Esophagus muscularis mucosa (tissue), 4 donors: ENCODE measurements at regions not wholly inside any gene's neighbourhood (a gene's known extent, or its start where the extent isn't known, plus 50 kb on each side); places are given as distances from the start of the nearest gene placed in this dataset.

Experiments
- DNase-seq: peaks from one replicate; pipeline ENCODE4 v3.0.0-alpha.2; 2017; ENCODE audit errors: extremely low spot score
- H3K27ac ChIP-seq, 4 donors: fragments of 200-600 bp; sonication (generic); replicated peaks in 1 of 4; 1 replicate in 3 of 4; 2 replicates in 1 of 4; pipeline ENCODE4 v1.5.1; 2016 to 2019; ENCODE audit warnings: mild to moderate bottlenecking in 1 of 4
- H3K27me3 ChIP-seq, 4 donors: fragments of 200-600 bp; sonication (generic); one replicate each; pipeline versions ENCODE4 v1.5.1 to v1.6.0; 2016 to 2019
- H3K36me3 ChIP-seq, 4 donors: fragments of 200-600 bp; sonication (generic); one replicate each; pipeline ENCODE4 v1.5.1; 2016 to 2019
- H3K4me1 ChIP-seq, 4 donors: fragments of 200-600 bp; sonication (generic); one replicate each; pipeline ENCODE4 v1.5.1; 2016 to 2019
- H3K4me3 ChIP-seq, 4 donors: fragments of 200-600 bp; sonication (generic); 1 replicate in 2 of 4; 2 replicates in 2 of 4; pipeline ENCODE4 v1.5.1; 2016 to 2019; ENCODE audit warnings: mild to moderate bottlenecking in 4 of 4, moderate library complexity in 1 of 4
- H3K9me3 ChIP-seq, 4 donors: fragments of 200-600 bp; sonication (generic); 1 replicate in 3 of 4; 2 replicates in 1 of 4; pipeline ENCODE4 v1.5.1; 2016 to 2019
- EP300 ChIP-seq: sonication (generic); formaldehyde crosslinking; IDR thresholded peaks from one replicate; pipeline ENCODE4 v1.6.1; 2017; ENCODE audit warnings: antibody characterized with exemption
- POLR2A ChIP-seq: fragments of 450-650 bp; IDR thresholded peaks from one replicate; pipeline ENCODE4 v1.6.1; 2017; ENCODE audit warnings: antibody characterized with exemption, moderate library complexity, mild to moderate bottlenecking, low read depth
- POLR2AphosphoS5 ChIP-seq, 2 donors: sonication (generic); formaldehyde crosslinking; IDR thresholded peaks; one replicate each; pipeline ENCODE4 v1.6.1; 2017; ENCODE audit warnings: antibody characterized with exemption in 2 of 2
- WGBS: methylation state at CpG from one replicate; pipeline ENCODE4 v1.1.5; 2018; 5-methylcytosine and 5-hydroxymethylcytosine counted together
- intact Hi-C: fragments of 100-400 bp; cut with DNase I; formaldehyde crosslinking; loops from one replicate; pipeline ENCODE4 v1.15.1; 2023
- TF ChIP-seq, protein P1 (sequence below), 3 experiments: fragments of 200-600 bp in 2 of 3; fragments of 450-650 bp in 1 of 3; sonication (generic) in 2 of 3; IDR thresholded peaks; one replicate each; pipeline ENCODE4 v1.5.1; 2017 to 2019; ENCODE audit warnings: antibody characterized with exemption in 3 of 3, mild to moderate bottlenecking in 2 of 3, moderate library complexity in 1 of 3

DNA sequence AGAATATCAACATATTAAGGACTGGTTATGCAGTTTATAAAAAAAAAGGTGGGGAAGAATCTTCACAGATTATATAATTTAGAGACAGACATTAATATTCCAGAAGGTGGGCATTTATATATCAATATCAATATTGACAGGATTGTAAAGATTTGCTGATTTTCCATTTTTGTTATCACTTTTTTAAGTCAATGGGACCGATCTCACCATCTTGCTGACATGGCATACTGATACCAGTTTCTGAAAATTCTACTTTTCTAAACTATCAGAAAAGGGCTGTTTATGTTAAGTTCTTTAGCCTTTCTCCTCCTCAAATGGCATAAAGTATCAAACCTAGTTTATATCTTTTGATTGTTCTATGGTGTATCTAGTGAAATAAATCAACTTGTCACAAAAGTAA lies 344.1 kb upstream of the SOX5 start:
- no peak for DNase-seq
- H3K36me3 ChIP-seq, result no peaks in the 10 kb centered on the region
- intact Hi-C loops, result no loop called here
- no peaks in the 10 kb centered on the region for H3K27me3 ChIP-seq
- 95% methylated on average over 1 of the region's 1 CpG for WGBS
- TF ChIP-seq EP300, result no peak
- H3K27ac ChIP-seq, result no peak overlapping the region
- H3K4me3 ChIP-seq, result no peak overlapping the region
- no peaks in the 10 kb centered on the region for H3K4me1 ChIP-seq
- peaks cover 0 to 3% (median 0%) of the 10 kb centered on the region in 4 donors for H3K9me3 ChIP-seq

DNA sequence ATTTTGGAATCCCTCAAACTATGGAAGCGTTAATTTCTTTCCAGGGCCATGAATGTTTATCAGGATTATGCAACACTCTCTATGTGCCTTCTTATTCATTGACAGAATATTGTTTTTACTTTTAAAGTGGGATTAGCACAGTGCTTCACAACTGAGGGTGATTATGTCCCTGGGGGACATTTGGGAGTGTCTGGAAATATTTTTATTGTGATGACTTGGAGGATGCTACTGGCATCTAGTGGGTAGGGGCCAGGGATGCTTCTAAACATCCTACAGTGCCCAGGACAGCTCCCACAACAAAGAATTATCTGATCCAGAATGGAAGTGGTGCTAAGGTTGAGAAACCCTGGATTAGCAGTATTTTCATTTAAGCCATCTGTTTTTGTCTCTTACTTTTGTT lies 338.5 kb upstream of the SOX5 start:
- H3K27ac ChIP-seq, result no peak overlapping the region
- H3K4me3 ChIP-seq, result no peak overlapping the region
- no peak for TF ChIP-seq POLR2A
- TF ChIP-seq, protein P1, sequence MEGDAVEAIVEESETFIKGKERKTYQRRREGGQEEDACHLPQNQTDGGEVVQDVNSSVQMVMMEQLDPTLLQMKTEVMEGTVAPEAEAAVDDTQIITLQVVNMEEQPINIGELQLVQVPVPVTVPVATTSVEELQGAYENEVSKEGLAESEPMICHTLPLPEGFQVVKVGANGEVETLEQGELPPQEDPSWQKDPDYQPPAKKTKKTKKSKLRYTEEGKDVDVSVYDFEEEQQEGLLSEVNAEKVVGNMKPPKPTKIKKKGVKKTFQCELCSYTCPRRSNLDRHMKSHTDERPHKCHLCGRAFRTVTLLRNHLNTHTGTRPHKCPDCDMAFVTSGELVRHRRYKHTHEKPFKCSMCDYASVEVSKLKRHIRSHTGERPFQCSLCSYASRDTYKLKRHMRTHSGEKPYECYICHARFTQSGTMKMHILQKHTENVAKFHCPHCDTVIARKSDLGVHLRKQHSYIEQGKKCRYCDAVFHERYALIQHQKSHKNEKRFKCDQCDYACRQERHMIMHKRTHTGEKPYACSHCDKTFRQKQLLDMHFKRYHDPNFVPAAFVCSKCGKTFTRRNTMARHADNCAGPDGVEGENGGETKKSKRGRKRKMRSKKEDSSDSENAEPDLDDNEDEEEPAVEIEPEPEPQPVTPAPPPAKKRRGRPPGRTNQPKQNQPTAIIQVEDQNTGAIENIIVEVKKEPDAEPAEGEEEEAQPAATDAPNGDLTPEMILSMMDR (IDR thresholded peaks at IDR 0.05), result no peak
- TF ChIP-seq EP300, result no peak
- H3K9me3 ChIP-seq, result peaks cover 0 to 3% (median 0%) of the 10 kb centered on the region in 4 donors
- WGBS, result 95% methylated on average over 1 of the region's 1 CpG
- peaks cover 0 to 11% (median 3%) of the 10 kb centered on the region in 4 donors for H3K4me1 ChIP-seq
- intact Hi-C loops, result no loop called here
- no peak for DNase-seq
- H3K36me3 ChIP-seq, result no peaks in the 10 kb centered on the region
- no peaks in the 10 kb centered on the region for H3K27me3 ChIP-seq

DNA sequence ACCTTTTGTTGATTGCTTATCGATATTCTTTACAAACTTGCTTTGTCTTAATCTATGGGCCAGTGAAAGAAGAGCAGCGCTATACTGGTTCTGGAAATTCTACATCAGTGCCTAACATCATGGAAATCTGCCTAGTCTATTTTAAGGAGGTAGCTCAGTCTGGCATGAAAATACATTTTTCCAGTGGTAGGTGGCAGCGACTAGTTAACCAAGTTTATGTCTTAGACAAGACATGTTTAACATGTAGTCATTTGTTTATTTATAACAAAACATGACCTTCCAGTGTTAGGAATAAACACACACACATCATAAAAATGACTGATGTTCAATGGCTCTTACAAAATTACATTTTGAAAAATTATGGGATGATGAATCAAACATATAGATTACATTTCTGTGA lies 336.0 kb upstream of the SOX5 start:
- no peak for DNase-seq
- Histone ChIP-seq H3K27me3 (no peaks in the 10 kb centered on the region), H3K4me3 (no peak overlapping the region), H3K27ac (no peak overlapping the region), H3K9me3 (peaks cover 0 to 3% (median 0%) of the 10 kb centered on the region in 4 donors), H3K4me1 (peaks cover 0 to 11% (median 3%) of the 10 kb centered on the region in 4 donors), H3K36me3 (no peaks in the 10 kb centered on the region)
- TF ChIP-seq, protein P1 (IDR thresholded peaks at IDR 0.05), result no peak
- TF ChIP-seq POLR2A (no peak), EP300 (no peak), POLR2AphosphoS5 (IDR thresholded peaks at IDR 0.05) (no peak)
- intact Hi-C loops, result no loop called here
- 61% methylated on average over 3 of the region's 3 CpGs for WGBS

DNA sequence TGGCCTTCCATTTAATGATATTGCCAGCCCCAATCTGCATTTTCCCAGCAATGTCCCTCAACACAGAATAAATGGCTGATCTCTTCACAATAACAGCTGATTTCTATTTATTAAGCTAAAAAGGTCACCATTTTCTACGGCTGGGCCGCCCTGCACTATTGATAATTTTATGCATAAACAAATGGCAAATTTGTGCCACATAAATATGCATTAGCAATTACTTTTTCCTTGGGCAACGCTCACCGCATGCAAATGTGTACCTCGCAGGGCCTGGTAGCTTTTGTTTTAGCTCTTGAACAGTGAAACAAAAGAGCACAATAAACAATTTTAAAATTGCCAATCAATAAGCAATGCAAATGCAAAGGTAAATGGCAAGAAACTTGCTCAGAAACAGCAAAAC lies 331.9 kb upstream of the SOX5 start:
- Histone ChIP-seq H3K4me3 (no peak overlapping the region), H3K36me3 (no peaks in the 10 kb centered on the region)
- TF ChIP-seq POLR2A (no peak), EP300 (no peak), POLR2AphosphoS5 (IDR thresholded peaks at IDR 0.05) (no peak)
- TF ChIP-seq, protein P1 (IDR thresholded peaks at IDR 0.05), result no peak

DNA sequence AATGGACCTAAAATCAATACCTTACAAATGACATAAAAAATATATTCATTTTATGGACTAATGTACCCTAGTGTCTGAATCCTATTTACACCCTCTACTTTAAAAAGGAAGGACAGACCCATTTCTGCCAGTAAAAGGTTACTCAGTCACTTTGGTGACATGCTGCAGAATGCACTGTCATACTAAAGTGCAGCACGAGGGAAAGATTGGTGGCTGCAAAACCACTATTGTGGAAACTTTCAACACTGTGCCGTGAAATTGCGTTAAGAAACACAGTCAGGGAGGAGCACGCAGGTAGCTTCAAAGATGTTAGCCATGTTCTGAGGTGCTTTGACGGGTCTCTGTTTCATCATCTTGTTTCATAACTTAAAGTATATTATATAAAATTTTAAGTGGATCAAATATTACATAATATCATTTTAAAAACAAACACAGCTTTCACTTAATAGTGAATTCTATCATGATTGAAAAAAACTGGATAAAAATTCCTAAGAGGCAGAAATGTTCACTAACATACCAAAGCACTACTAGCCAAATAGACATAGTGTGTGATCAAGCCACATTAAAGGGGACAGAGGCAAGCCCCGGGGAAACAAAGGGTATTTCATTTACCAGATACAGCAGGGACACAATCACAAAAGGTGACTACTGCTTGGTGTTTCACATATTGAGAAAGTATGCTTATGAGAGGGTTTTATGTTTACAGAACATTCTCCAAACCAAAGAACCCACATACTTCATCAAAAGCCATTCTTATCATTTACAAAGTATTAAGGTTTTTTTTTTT lies 330.8 kb upstream of the SOX5 start:
- Histone ChIP-seq H3K4me3 (no peak overlapping the region), H3K36me3 (no peaks in the 10 kb centered on the region), H3K4me1 (peaks cover 0 to 9% (median 2%) of the 10 kb centered on the region in 4 donors), H3K27ac (no peak overlapping the region), H3K27me3 (no peaks in the 10 kb centered on the region), H3K9me3 (no peaks in the 10 kb centered on the region)
- intact Hi-C loops, result no loop called here
- DNase-seq, result no peak
- WGBS, result 60% methylated on average over 6 of the region's 6 CpGs
- TF ChIP-seq POLR2AphosphoS5 (IDR thresholded peaks at IDR 0.05) (no peak), EP300 (no peak), POLR2A (no peak)
- TF ChIP-seq, protein P1 (IDR thresholded peaks at IDR 0.05), result no peak

More for the DNA sequence above, 331.9 kb upstream of the SOX5 start:
- H3K9me3 ChIP-seq, result no peaks in the 10 kb centered on the region
- no peak for DNase-seq
- 90% methylated on average over 5 of the region's 5 CpGs for WGBS
- intact Hi-C loops, result no loop called here
- H3K27ac ChIP-seq, result no peak overlapping the region
- peaks cover 0 to 11% (median 3%) of the 10 kb centered on the region in 4 donors for H3K4me1 ChIP-seq
- no peaks in the 10 kb centered on the region for H3K27me3 ChIP-seq
